NT2/D1 (cell line): ENCODE measurements at regions not wholly inside any gene's neighbourhood (a gene's known extent, or its start where the extent isn't known, plus 50 kb on each side); places are given as distances from the start of the nearest gene placed in this dataset.
"Not testable (repeated sequence)": the region's sequence is repeated elsewhere in the genome, so short reads cannot be mapped to it uniquely, and the experiment has no call there.

Experiments used
- DNase-seq: peaks from one replicate; pipeline ENCODE4 v3.0.0-alpha.2; 2011; ENCODE audit warnings: low read depth, low spot score
- H3K27me3 ChIP-seq: 2 replicates; pipeline ENCODE4 v1.6.0; 2011; ENCODE audit warnings: mild to moderate bottlenecking; ENCODE audit not compliant: insufficient read length, insufficient read depth
- H3K36me3 ChIP-seq: 2 replicates; pipeline ENCODE4 v1.6.1; 2011; ENCODE audit warnings: mild to moderate bottlenecking, low read length, mixed read lengths; ENCODE audit not compliant: insufficient read depth, insufficient read length
- H3K4me1 ChIP-seq: 2 replicates; pipeline ENCODE4 v1.5.1; 2011; ENCODE audit not compliant: insufficient read depth, insufficient read length
- H3K4me3 ChIP-seq: 2 replicates; pipeline ENCODE4 v1.5.1; 2011; ENCODE audit warnings: low read depth; ENCODE audit not compliant: insufficient read length
- H3K9ac ChIP-seq: 2 replicates; pipeline ENCODE4 v1.6.0; 2011; ENCODE audit warnings: low read depth; ENCODE audit not compliant: insufficient read length
- H3K9me3 ChIP-seq: 2 replicates; pipeline ENCODE4 v1.5.1; 2011; ENCODE audit warnings: mild to moderate bottlenecking, low read length; ENCODE audit not compliant: insufficient read depth
- SUZ12 ChIP-seq: IDR thresholded peaks from 2 replicates; pipeline ENCODE4 v1.6.1; 2011; ENCODE audit not compliant: insufficient read length, insufficient read depth; ENCODE audit errors: extremely low read depth
- YY1 ChIP-seq: IDR thresholded peaks from 2 replicates; pipeline ENCODE4 v1.6.1; 2011; ENCODE audit not compliant: insufficient read length, insufficient read depth
- ZNF274 ChIP-seq: IDR thresholded peaks from 2 replicates; pipeline ENCODE4 v1.6.1; 2011; ENCODE audit warnings: mild to moderate bottlenecking, low read depth, low read length

DNA sequence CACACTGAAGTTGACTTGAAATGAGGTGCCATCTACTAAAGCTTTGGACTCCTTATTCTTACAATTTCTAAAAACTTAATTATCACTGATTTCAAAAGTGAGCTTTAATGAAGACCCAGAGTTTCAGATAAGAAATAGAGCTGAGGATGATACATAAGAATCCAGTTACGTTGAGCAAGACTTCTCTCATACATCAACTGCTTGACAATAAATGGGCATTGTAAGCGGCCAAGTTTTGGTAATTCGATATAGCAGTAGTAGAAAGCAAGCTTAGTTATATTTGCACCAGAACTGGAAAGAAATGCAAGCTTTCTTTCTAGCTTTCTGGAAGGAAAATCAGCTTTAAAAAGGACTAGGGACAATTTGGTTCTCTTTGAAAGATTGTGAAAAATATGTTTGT, 1359.6 kb downstream of the FSCB start:
- TF ChIP-seq ZNF274 (no peak), SUZ12 (no peak), YY1 (no peak)
- no peaks in the 10 kb centered on the region for H3K27me3 ChIP-seq
- no peaks in the 10 kb centered on the region for H3K36me3 ChIP-seq
- no peaks in the 10 kb centered on the region for H3K9me3 ChIP-seq
- no peaks in the 10 kb centered on the region for H3K4me1 ChIP-seq
- no peak overlapping the region for H3K4me3 ChIP-seq
- DNase-seq: no peak
- H3K9ac ChIP-seq: no peak overlapping the region

DNA sequence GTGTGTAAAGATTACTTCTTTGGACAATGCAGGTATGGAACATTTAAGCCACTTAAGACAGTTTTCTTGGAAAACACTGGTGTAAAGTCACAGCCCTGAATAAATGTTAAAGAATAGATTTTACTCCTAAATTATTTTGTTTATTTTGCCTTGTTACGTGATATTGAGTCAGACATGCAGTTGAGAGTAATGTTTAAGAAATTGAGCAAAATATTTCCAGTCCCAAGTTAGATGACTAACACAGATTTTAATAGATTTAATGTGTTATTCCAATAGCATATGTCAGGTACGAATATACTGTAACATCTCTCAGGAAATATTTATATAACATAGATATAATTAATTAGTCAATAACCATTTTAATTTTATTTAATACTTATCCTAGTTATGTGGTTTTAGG, 1361.7 kb downstream of the FSCB start:
- TF ChIP-seq YY1 (no peak), SUZ12 (no peak), ZNF274 (no peak)
- Histone ChIP-seq H3K4me1 (no peaks in the 10 kb centered on the region), H3K9me3 (no peaks in the 10 kb centered on the region), H3K4me3 (no peak overlapping the region), H3K9ac (no peak overlapping the region), H3K27me3 (no peaks in the 10 kb centered on the region), H3K36me3 (no peaks in the 10 kb centered on the region)
- no peak for DNase-seq

GRCh38 chr14:43143106-43143505, 1364.0 kb downstream of the FSCB start:
- no peaks in the 10 kb centered on the region for H3K4me1 ChIP-seq
- H3K36me3 ChIP-seq: no peaks in the 10 kb centered on the region
- no peaks in the 10 kb centered on the region for H3K9me3 ChIP-seq
- H3K9ac ChIP-seq: no peak overlapping the region
- TF ChIP-seq YY1 (no peak), SUZ12 (no peak), ZNF274 (no peak)
- no peaks in the 10 kb centered on the region for H3K27me3 ChIP-seq
- no peak for DNase-seq
- H3K4me3 ChIP-seq: no peak overlapping the region

DNA sequence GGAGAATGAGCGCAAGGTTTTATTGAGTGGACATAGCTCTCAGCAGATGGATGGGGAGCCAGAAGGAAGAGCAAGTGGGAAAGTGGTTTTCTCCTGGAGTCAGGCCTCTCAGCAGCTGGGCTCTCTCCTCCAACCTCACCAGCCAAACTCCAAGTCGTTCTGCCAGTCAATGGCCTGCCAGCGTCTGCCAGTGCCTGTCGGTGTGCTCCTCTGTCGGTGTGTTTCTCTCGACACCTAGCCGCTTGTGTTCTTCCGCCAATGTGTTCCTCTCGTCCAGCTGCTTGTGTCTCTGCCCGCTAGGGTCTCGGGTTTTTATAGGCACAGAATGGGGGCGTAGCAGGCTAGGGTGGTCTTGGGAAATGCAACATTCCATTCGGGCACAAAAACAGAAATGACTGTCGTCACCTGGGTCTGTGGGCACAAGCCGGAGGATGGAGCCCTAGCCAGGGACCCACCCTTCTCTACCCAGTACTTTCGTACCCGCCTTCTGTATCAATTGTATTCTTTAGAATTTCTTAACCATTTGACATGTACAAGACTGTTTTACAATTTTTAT, 1365.4 kb downstream of the FSCB start:
- no peak overlapping the region for H3K9ac ChIP-seq
- no peaks in the 10 kb centered on the region for H3K36me3 ChIP-seq
- peaks cover 6% of the 10 kb centered on the region; the same call in 1 of the 2 replicates for H3K9me3 ChIP-seq
- TF ChIP-seq YY1 (no peak), ZNF274 (no peak), SUZ12 (no peak)
- no peaks in the 10 kb centered on the region for H3K4me1 ChIP-seq
- no peaks in the 10 kb centered on the region for H3K27me3 ChIP-seq
- H3K4me3 ChIP-seq: no peak overlapping the region
- no peak for DNase-seq

DNA sequence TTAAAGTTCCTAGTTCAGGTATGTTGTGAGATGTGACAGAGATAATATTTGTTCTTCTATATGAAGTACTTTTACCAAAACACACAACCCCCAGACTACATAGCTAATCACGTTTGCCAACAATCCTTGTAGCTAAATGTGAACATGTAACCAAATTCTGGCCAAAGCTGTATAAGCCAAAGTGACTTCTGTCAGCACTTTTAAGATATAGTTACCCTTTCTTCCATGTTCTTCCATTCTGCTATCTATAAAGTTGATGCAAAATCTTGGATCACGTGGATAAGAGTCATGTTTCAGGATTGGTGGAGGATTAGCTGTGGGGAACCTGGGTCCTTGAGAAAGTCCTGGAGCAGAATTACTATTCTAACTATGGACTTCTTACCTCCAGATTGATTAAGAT, 1366.6 kb downstream of the FSCB start:
- Histone ChIP-seq H3K27me3 (no peaks in the 10 kb centered on the region), H3K4me1 (no peaks in the 10 kb centered on the region), H3K9me3 (peaks cover 18% of the 10 kb centered on the region), H3K36me3 (no peaks in the 10 kb centered on the region), H3K9ac (no peak overlapping the region), H3K4me3 (no peak overlapping the region)
- TF ChIP-seq YY1: no peak
- no peak for TF ChIP-seq ZNF274
- TF ChIP-seq SUZ12: no peak
- DNase-seq: no peak

GRCh38 chr14:43135877-43136411, 1371.1 kb downstream of the FSCB start:
- Histone ChIP-seq H3K9me3 (peaks cover 24% of the 10 kb centered on the region), H3K4me3 (no peak overlapping the region), H3K9ac (no peak overlapping the region), H3K27me3 (no peaks in the 10 kb centered on the region), H3K4me1 (no peaks in the 10 kb centered on the region), H3K36me3 (no peaks in the 10 kb centered on the region)
- DNase-seq: no peak
- TF ChIP-seq YY1: no peak
- no peak for TF ChIP-seq ZNF274
- no peak for TF ChIP-seq SUZ12

- TF ChIP-seq YY1: no peak
- TF ChIP-seq ZNF274: no peak
- no peak for TF ChIP-seq SUZ12
- no peaks in the 10 kb centered on the region for H3K27me3 ChIP-seq
- H3K36me3 ChIP-seq: no peaks in the 10 kb centered on the region
- no peak overlapping the region for H3K9ac ChIP-seq
- no peak for DNase-seq
- H3K4me3 ChIP-seq: no peak overlapping the region
- no peaks in the 10 kb centered on the region for H3K4me1 ChIP-seq
- H3K9me3 ChIP-seq: peaks cover 24% of the 10 kb centered on the region
These were observed 1374.6 kb downstream of the FSCB start for GRCh38 chr14:43132441-43132840.

GRCh38 chr14:43128429-43128828, 1378.7 kb downstream of the FSCB start:
- not testable (repeated sequence) for H3K4me3 ChIP-seq, H3K4me1 ChIP-seq, DNase-seq, H3K27me3 ChIP-seq, H3K36me3 ChIP-seq, H3K9me3 ChIP-seq, H3K9ac ChIP-seq

DNA sequence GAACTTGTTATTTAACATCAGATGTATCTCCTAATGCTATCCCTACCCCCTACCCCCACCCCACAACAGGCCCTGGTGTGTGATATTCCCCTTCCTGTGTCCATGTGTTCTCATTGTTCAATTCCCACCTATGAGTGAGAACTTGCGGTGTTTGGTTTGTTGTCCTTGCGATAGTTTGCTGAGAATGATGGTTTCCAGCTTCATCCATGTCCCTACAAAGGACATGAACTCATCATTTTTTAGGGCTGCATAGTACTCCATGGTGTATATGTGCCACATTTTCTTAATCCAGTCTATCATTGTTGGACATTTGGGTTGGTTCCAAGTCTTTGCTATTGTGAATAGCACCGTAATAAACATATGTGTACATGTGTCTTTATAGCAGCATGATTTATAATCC, 1379.2 kb downstream of the FSCB start:
- H3K36me3 ChIP-seq, DNase-seq, H3K9me3 ChIP-seq, H3K4me3 ChIP-seq, H3K27me3 ChIP-seq, H3K9ac ChIP-seq, H3K4me1 ChIP-seq: not testable (repeated sequence)
